DND-41 (cell line): ENCODE measurements at regions not wholly inside any gene's neighbourhood (a gene's known extent, or its start where the extent isn't known, plus 50 kb on each side); places are given as distances from the start of the nearest gene placed in this dataset.

Experiments used
- CTCF ChIP-seq: IDR thresholded peaks from 2 replicates; pipeline ENCODE4 v1.5.1; 2012; ENCODE audit warnings: borderline replicate concordance, low read length, moderate library complexity, mild to moderate bottlenecking; ENCODE audit not compliant: poor library complexity, severe bottlenecking; ENCODE audit errors: extremely low read depth
- EZH2 ChIP-seq: IDR thresholded peaks from 3 replicates; pipeline ENCODE4 v1.6.1; 2012; ENCODE audit warnings: borderline replicate concordance, low read depth, mild to moderate bottlenecking, moderate library complexity, low read length, inconsistent platforms; ENCODE audit not compliant: severe bottlenecking

GRCh38 chr6:103895136-103895535 lies 964.6 kb downstream of the HACE1 start:
- TF ChIP-seq CTCF = no peak
- no peak for TF ChIP-seq EZH2
